ENCODE measurements at regions not wholly inside any gene's neighbourhood (a gene's known extent, or its start where the extent isn't known, plus 50 kb on each side); places are given as distances from the start of the nearest gene placed in this dataset.

GRCh38 chr3:72554689-72555088, 293.6 kb downstream of the SHQ1 start:
- Mint-ChIP-seq H3K36me3 (no peaks in the 10 kb centered on the region), H3K9me3 (peaks cover 0 to 9% (median 1%) of the 10 kb centered on the region in 8 donors), H3K27me3 (no peaks in the 10 kb centered on the region), H3K27ac (no peak overlapping the region), H3K4me1 (peaks cover 6 to 13% (median 7%) of the 10 kb centered on the region in 4 donors), H3K4me3 (no peak overlapping the region)
- intact Hi-C loops (cut with micrococcal nuclease): no loop called here
- Histone ChIP-seq H3K27me3 (ENCODE audit: insufficient read depth, low read length) (no peaks in the 10 kb centered on the region), H3K4me3 (ENCODE audit: low read length in 2 of 2) (no peak overlapping the region), H3K36me3 (ENCODE audit: insufficient read depth, low read length) (no peaks in the 10 kb centered on the region), H3K9me3 (ENCODE audit: control insufficient read depth in 1 of 2, low read length in 2 of 2) (no peaks in the 10 kb centered on the region), H3K4me1 (ENCODE audit: insufficient read depth, low read length) (peaks cover 6% of the 10 kb centered on the region), H3K27ac (ENCODE audit: low read depth, low read length) (no peak overlapping the region)
- DNase-seq: no peak
- POLR2A ChIA-PET (ENCODE audit: partially characterized antibody): no interaction called here
- CTCF ChIA-PET (ENCODE audit: partially characterized antibody): no interaction called here

- Histone ChIP-seq H3K27ac (ENCODE audit: low read depth, low read length) (no peak overlapping the region), H3K4me3 (ENCODE audit: low read length in 2 of 2) (no peak overlapping the region), H3K9me3 (ENCODE audit: control insufficient read depth in 1 of 2, low read length in 2 of 2) (no peaks in the 10 kb centered on the region), H3K27me3 (ENCODE audit: insufficient read depth, low read length) (no peaks in the 10 kb centered on the region), H3K4me1 (ENCODE audit: insufficient read depth, low read length) (peaks cover 11% of the 10 kb centered on the region), H3K36me3 (ENCODE audit: insufficient read depth, low read length) (no peaks in the 10 kb centered on the region)
- Mint-ChIP-seq H3K4me1 (peaks cover 8 to 18% (median 13%) of the 10 kb centered on the region in 4 donors), H3K9me3 (peaks cover 0 to 9% (median 1%) of the 10 kb centered on the region in 8 donors), H3K36me3 (no peaks in the 10 kb centered on the region), H3K4me3 (no peak overlapping the region), H3K27ac (no peak overlapping the region), H3K27me3 (no peaks in the 10 kb centered on the region)
- ChIA-PET POLR2A (ENCODE audit: partially characterized antibody) (no interaction called here), CTCF (ENCODE audit: partially characterized antibody) (interaction anchor here (1.6 kb wide), 2 partner anchors 10 to 35 kb away, joined by 3 to 4 read pairs; no protein-coding TSS in a partner anchor)
- DNase-seq: no peak
- intact Hi-C loops (cut with micrococcal nuclease): no loop called here
Measured at GRCh38 chr3:72553298-72553697, 294.9 kb downstream of the SHQ1 start.

GRCh38 chr3:72550582-72551262, 297.5 kb downstream of the SHQ1 start:
- no peaks in the 10 kb centered on the region for H3K27me3 ChIP-seq (ENCODE audit: insufficient read depth, low read length)
- no peak overlapping the region for H3K4me3 ChIP-seq (ENCODE audit: low read length in 2 of 2)
- H3K9me3 ChIP-seq (ENCODE audit: control insufficient read depth in 1 of 2, low read length in 2 of 2): no peaks in the 10 kb centered on the region
- Mint-ChIP-seq H3K9me3 (peaks cover 0 to 1% (median 0%) of the 10 kb centered on the region in 8 donors), H3K27ac (peak overlapping the region in 2 of 7 donors; percentile 24 to 90), H3K36me3 (no peaks in the 10 kb centered on the region), H3K27me3 (no peaks in the 10 kb centered on the region), H3K4me1 (peaks cover 8 to 18% (median 13%) of the 10 kb centered on the region in 4 donors), H3K4me3 (peak overlapping the region in 4 of 8 donors; percentile 9 to 81 (median 47))
- CTCF ChIA-PET (ENCODE audit: partially characterized antibody): interaction anchor here (1.3 kb wide), 1 partner anchor 116 kb away, joined by 8 read pairs; no protein-coding TSS in a partner anchor
- peaks cover 11% of the 10 kb centered on the region for H3K4me1 ChIP-seq (ENCODE audit: insufficient read depth, low read length)
- H3K36me3 ChIP-seq (ENCODE audit: insufficient read depth, low read length): no peaks in the 10 kb centered on the region
- no peak overlapping the region for H3K27ac ChIP-seq (ENCODE audit: low read depth, low read length)
- POLR2A ChIA-PET (ENCODE audit: partially characterized antibody): no interaction called here
- intact Hi-C loops (cut with micrococcal nuclease): no loop called here
- no peak for DNase-seq

GRCh38 chr3:72549761-72550581, 298.3 kb downstream of the SHQ1 start:
- peak overlapping the region in 1 of 2 donors; percentile 28 for H3K4me3 ChIP-seq (ENCODE audit: low read length in 2 of 2)
- no peaks in the 10 kb centered on the region for H3K9me3 ChIP-seq (ENCODE audit: control insufficient read depth in 1 of 2, low read length in 2 of 2)
- no peaks in the 10 kb centered on the region for H3K36me3 Mint-ChIP-seq
- ChIA-PET POLR2A (ENCODE audit: partially characterized antibody) (no interaction called here), CTCF (ENCODE audit: partially characterized antibody) (interaction anchor here (1.3 kb wide), 1 partner anchor 117 kb away, joined by 8 read pairs; no protein-coding TSS in a partner anchor)
- H3K9me3 Mint-ChIP-seq: no peaks in the 10 kb centered on the region
- no peak overlapping the region for H3K27ac ChIP-seq (ENCODE audit: low read depth, low read length)
- no peaks in the 10 kb centered on the region for H3K36me3 ChIP-seq (ENCODE audit: insufficient read depth, low read length)
- peak in 3 of 5 donors; percentile 2 to 6 (median 5) for DNase-seq
- H3K4me3 Mint-ChIP-seq: peak overlapping the region; percentile 57 to 89 (median 74)
- H3K27ac Mint-ChIP-seq: peak overlapping the region in 5 of 7 donors; percentile 24 to 96 (median 57)
- H3K4me1 ChIP-seq (ENCODE audit: insufficient read depth, low read length): peaks cover 11% of the 10 kb centered on the region
- peaks cover 8 to 18% (median 13%) of the 10 kb centered on the region in 4 donors for H3K4me1 Mint-ChIP-seq
- H3K27me3 Mint-ChIP-seq: no peaks in the 10 kb centered on the region
- intact Hi-C loops (cut with micrococcal nuclease): no loop called here
- no peaks in the 10 kb centered on the region for H3K27me3 ChIP-seq (ENCODE audit: insufficient read depth, low read length)

GRCh38 chr3:72548981-72549380, 299.3 kb downstream of the SHQ1 start:
- Histone ChIP-seq H3K4me3 (ENCODE audit: low read length in 2 of 2) (no peak overlapping the region), H3K27ac (ENCODE audit: low read depth, low read length) (no peak overlapping the region), H3K9me3 (ENCODE audit: control insufficient read depth in 1 of 2, low read length in 2 of 2) (no peaks in the 10 kb centered on the region), H3K4me1 (ENCODE audit: insufficient read depth, low read length) (peaks cover 11% of the 10 kb centered on the region), H3K36me3 (ENCODE audit: insufficient read depth, low read length) (no peaks in the 10 kb centered on the region), H3K27me3 (ENCODE audit: insufficient read depth, low read length) (no peaks in the 10 kb centered on the region)
- peak overlapping the region in 4 of 8 donors; percentile 27 to 53 (median 40) for H3K4me3 Mint-ChIP-seq
- no peak for DNase-seq
- no peaks in the 10 kb centered on the region for H3K9me3 Mint-ChIP-seq
- H3K27me3 Mint-ChIP-seq: no peaks in the 10 kb centered on the region
- POLR2A ChIA-PET (ENCODE audit: partially characterized antibody): no interaction called here
- intact Hi-C loops (cut with micrococcal nuclease): no loop called here
- no peak overlapping the region for H3K27ac Mint-ChIP-seq
- no peaks in the 10 kb centered on the region for H3K36me3 Mint-ChIP-seq
- H3K4me1 Mint-ChIP-seq: peaks cover 8 to 18% (median 13%) of the 10 kb centered on the region in 4 donors
- CTCF ChIA-PET (ENCODE audit: partially characterized antibody): no interaction called here

GRCh38 chr3:72548461-72548860, 299.8 kb downstream of the SHQ1 start:
- no peaks in the 10 kb centered on the region for H3K36me3 ChIP-seq (ENCODE audit: insufficient read depth, low read length)
- Mint-ChIP-seq H3K9me3 (no peaks in the 10 kb centered on the region), H3K4me1 (peaks cover 8 to 18% (median 13%) of the 10 kb centered on the region in 4 donors), H3K27me3 (no peaks in the 10 kb centered on the region), H3K27ac (no peak overlapping the region), H3K4me3 (peak overlapping the region in 2 of 8 donors; percentile 19 to 53), H3K36me3 (no peaks in the 10 kb centered on the region)
- peaks cover 11% of the 10 kb centered on the region for H3K4me1 ChIP-seq (ENCODE audit: insufficient read depth, low read length)
- H3K4me3 ChIP-seq (ENCODE audit: low read length in 2 of 2): no peak overlapping the region
- H3K27ac ChIP-seq (ENCODE audit: low read depth, low read length): no peak overlapping the region
- intact Hi-C loops (cut with micrococcal nuclease): no loop called here
- POLR2A ChIA-PET (ENCODE audit: partially characterized antibody): no interaction called here
- no peaks in the 10 kb centered on the region for H3K27me3 ChIP-seq (ENCODE audit: insufficient read depth, low read length)
- H3K9me3 ChIP-seq (ENCODE audit: control insufficient read depth in 1 of 2, low read length in 2 of 2): no peaks in the 10 kb centered on the region
- CTCF ChIA-PET (ENCODE audit: partially characterized antibody): no interaction called here
- DNase-seq: no peak

GRCh38 chr3:72547183-72547582, 301.1 kb downstream of the SHQ1 start:
- intact Hi-C loops (cut with micrococcal nuclease): no loop called here
- H3K4me3 Mint-ChIP-seq: no peak overlapping the region
- CTCF ChIA-PET (ENCODE audit: partially characterized antibody): no interaction called here

More at GRCh38 chr3:72547183-72547582, 301.1 kb downstream of the SHQ1 start:
- H3K4me1 ChIP-seq (ENCODE audit: insufficient read depth, low read length): peaks cover 11% of the 10 kb centered on the region
- Mint-ChIP-seq H3K36me3 (no peaks in the 10 kb centered on the region), H3K4me1 (peaks cover 8 to 18% (median 13%) of the 10 kb centered on the region in 4 donors), H3K27ac (no peak overlapping the region), H3K9me3 (peaks cover 0 to 1% (median 0%) of the 10 kb centered on the region in 8 donors), H3K27me3 (no peaks in the 10 kb centered on the region)
- POLR2A ChIA-PET (ENCODE audit: partially characterized antibody): no interaction called here
- H3K9me3 ChIP-seq (ENCODE audit: control insufficient read depth in 1 of 2, low read length in 2 of 2): no peaks in the 10 kb centered on the region
- DNase-seq: no peak
- no peak overlapping the region for H3K27ac ChIP-seq (ENCODE audit: low read depth, low read length)
- H3K4me3 ChIP-seq (ENCODE audit: low read length in 2 of 2): no peak overlapping the region
- no peaks in the 10 kb centered on the region for H3K36me3 ChIP-seq (ENCODE audit: insufficient read depth, low read length)
- no peaks in the 10 kb centered on the region for H3K27me3 ChIP-seq (ENCODE audit: insufficient read depth, low read length)

Measured in CD4-positive, alpha-beta memory T cell (primary cell).